AG09319 (cell line): ENCODE measurements at regions not wholly inside any gene's neighbourhood (a gene's known extent, or its start where the extent isn't known, plus 50 kb on each side); places are given as distances from the start of the nearest gene placed in this dataset.
"Not testable (repeated sequence)": the region's sequence is repeated elsewhere in the genome, so short reads cannot be mapped to it uniquely, and the experiment has no call there.

Experiments used
- DNase-seq: peaks from one replicate; pipeline ENCODE4 v3.0.0-alpha.2; 2010; ENCODE audit warnings: low read depth; ENCODE audit errors: extremely low read depth
- CTCF ChIP-seq: IDR thresholded peaks from 2 replicates; pipeline ENCODE4 v1.5.1; 2011; ENCODE audit warnings: low read depth, mild to moderate bottlenecking, inconsistent platforms, low read length, moderate library complexity

- TF ChIP-seq CTCF = no peak
- DNase-seq = no peak
These were observed 78.0 kb upstream of the RNPC3 start for GRCh38 chr1:103447471-103447870.

- DNase-seq = no peak
These were observed 84.2 kb upstream of the RNPC3 start for GRCh38 chr1:103441342-103441741.

GRCh38 chr1:103436568-103437100 is 88.9 kb upstream of the RNPC3 start:
- not testable (repeated sequence) for DNase-seq

More at GRCh38 chr1:103441342-103441741, 84.2 kb upstream of the RNPC3 start:
- no peak for TF ChIP-seq CTCF

- no peak for TF ChIP-seq CTCF
These were observed 90.1 kb upstream of the RNPC3 start for GRCh38 chr1:103435443-103435842.

GRCh38 chr1:103424650-103425049 is 100.8 kb upstream of the RNPC3 start:
- no peak for TF ChIP-seq CTCF
- DNase-seq = no peak

More at GRCh38 chr1:103435443-103435842, 90.1 kb upstream of the RNPC3 start:
- DNase-seq = no peak

GRCh38 chr1:103416681-103417286 is 108.7 kb upstream of the RNPC3 start:
- TF ChIP-seq CTCF = no peak
- no peak for DNase-seq

- DNase-seq = no peak
- TF ChIP-seq CTCF = no peak
These were observed 137.6 kb upstream of the RNPC3 start for GRCh38 chr1:103387898-103388297.

- no peak for TF ChIP-seq CTCF
- no peak for DNase-seq
These were observed 151.5 kb upstream of the RNPC3 start for GRCh38 chr1:103373991-103374390.
